Endothelial cell (in vitro differentiated cells): ENCODE measurements at regions not wholly inside any gene's neighbourhood (a gene's known extent, or its start where the extent isn't known, plus 50 kb on each side); places are given as distances from the start of the nearest gene placed in this dataset.

Experiments used
- DNase-seq: peaks from one replicate; pipeline ENCODE4 v3.0.0; 2021; ENCODE audit warnings: low spot score
- H3K27ac Mint-ChIP-seq: one replicate; pipeline ENCODE4 v1.8.0; 2021; ENCODE audit warnings: mixed read lengths, inconsistent platforms; ENCODE audit not compliant: unreplicated experiment
- H3K27me3 Mint-ChIP-seq: one replicate; pipeline ENCODE4 v1.8.0; 2021; ENCODE audit warnings: mild to moderate bottlenecking, moderate library complexity, mixed read lengths, inconsistent platforms; ENCODE audit not compliant: unreplicated experiment
- H3K36me3 Mint-ChIP-seq: one replicate; pipeline ENCODE4 v1.8.0; 2021; ENCODE audit warnings: mild to moderate bottlenecking, low read depth, mixed read lengths, inconsistent platforms; ENCODE audit not compliant: unreplicated experiment
- H3K4me1 Mint-ChIP-seq: one replicate; pipeline ENCODE4 v1.8.0; 2021; ENCODE audit warnings: mild to moderate bottlenecking, mixed read lengths, inconsistent platforms; ENCODE audit not compliant: unreplicated experiment
- H3K4me3 Mint-ChIP-seq: one replicate; pipeline ENCODE4 v1.8.0; 2021; ENCODE audit warnings: mild to moderate bottlenecking, mixed read lengths, inconsistent platforms; ENCODE audit not compliant: unreplicated experiment
- H3K9me3 Mint-ChIP-seq: one replicate; pipeline ENCODE4 v1.8.0; 2021; ENCODE audit warnings: mixed read lengths, inconsistent platforms; ENCODE audit not compliant: unreplicated experiment
- CTCF ChIP-seq: fragments of 200-600 bp; sonication (generic); IDR thresholded peaks from one replicate; pipeline ENCODE4 v1.5.0; 2021; ENCODE audit warnings: antibody characterized with exemption; ENCODE audit not compliant: unreplicated experiment

GRCh38 chr7:33738260-33738935 lies 166.9 kb upstream of the BMPER start:
- Mint-ChIP-seq H3K36me3 (peaks cover 4% of the 10 kb centered on the region), H3K27ac (no peak overlapping the region), H3K27me3 (peaks cover 4% of the 10 kb centered on the region), H3K4me1 (peaks cover 16% of the 10 kb centered on the region), H3K9me3 (no peaks in the 10 kb centered on the region), H3K4me3 (no peak overlapping the region)
- no peak for DNase-seq
- TF ChIP-seq CTCF, result no peak

- no peak for TF ChIP-seq CTCF
- peaks cover 4% of the 10 kb centered on the region for H3K27me3 Mint-ChIP-seq
- H3K27ac Mint-ChIP-seq, result no peak overlapping the region
- peaks cover 4% of the 10 kb centered on the region for H3K36me3 Mint-ChIP-seq
- no peaks in the 10 kb centered on the region for H3K9me3 Mint-ChIP-seq
- no peak for DNase-seq
- H3K4me1 Mint-ChIP-seq, result peaks cover 19% of the 10 kb centered on the region
- no peak overlapping the region for H3K4me3 Mint-ChIP-seq
These were observed 166.1 kb upstream of the BMPER start for GRCh38 chr7:33739286-33739685.

- Mint-ChIP-seq H3K27me3 (peaks cover 4% of the 10 kb centered on the region), H3K4me3 (no peak overlapping the region), H3K9me3 (no peaks in the 10 kb centered on the region), H3K27ac (no peak overlapping the region), H3K4me1 (peaks cover 19% of the 10 kb centered on the region), H3K36me3 (peaks cover 4% of the 10 kb centered on the region)
- no peak for DNase-seq
- TF ChIP-seq CTCF, result no peak
These were observed 162.8 kb upstream of the BMPER start for GRCh38 chr7:33742521-33742920.

GRCh38 chr7:33742999-33743587 lies 162.2 kb upstream of the BMPER start:
- no peak for TF ChIP-seq CTCF
- no peak overlapping the region for H3K27ac Mint-ChIP-seq
- H3K4me1 Mint-ChIP-seq, result peaks cover 22% of the 10 kb centered on the region
- no peaks in the 10 kb centered on the region for H3K9me3 Mint-ChIP-seq
- peaks cover 4% of the 10 kb centered on the region for H3K36me3 Mint-ChIP-seq
- no peak overlapping the region for H3K4me3 Mint-ChIP-seq
- no peak for DNase-seq
- H3K27me3 Mint-ChIP-seq, result peaks cover 4% of the 10 kb centered on the region

- no peak for DNase-seq
- Mint-ChIP-seq H3K36me3 (peaks cover 4% of the 10 kb centered on the region), H3K4me1 (peaks cover 24% of the 10 kb centered on the region), H3K27ac (no peak overlapping the region), H3K27me3 (peaks cover 4% of the 10 kb centered on the region), H3K4me3 (no peak overlapping the region), H3K9me3 (no peaks in the 10 kb centered on the region)
- no peak for TF ChIP-seq CTCF
These were observed 161.7 kb upstream of the BMPER start for GRCh38 chr7:33743594-33743993.
